ENCODE measurements at regions not wholly inside any gene's neighbourhood (a gene's known extent, or its start where the extent isn't known, plus 50 kb on each side); places are given as distances from the start of the nearest gene placed in this dataset.

DNA sequence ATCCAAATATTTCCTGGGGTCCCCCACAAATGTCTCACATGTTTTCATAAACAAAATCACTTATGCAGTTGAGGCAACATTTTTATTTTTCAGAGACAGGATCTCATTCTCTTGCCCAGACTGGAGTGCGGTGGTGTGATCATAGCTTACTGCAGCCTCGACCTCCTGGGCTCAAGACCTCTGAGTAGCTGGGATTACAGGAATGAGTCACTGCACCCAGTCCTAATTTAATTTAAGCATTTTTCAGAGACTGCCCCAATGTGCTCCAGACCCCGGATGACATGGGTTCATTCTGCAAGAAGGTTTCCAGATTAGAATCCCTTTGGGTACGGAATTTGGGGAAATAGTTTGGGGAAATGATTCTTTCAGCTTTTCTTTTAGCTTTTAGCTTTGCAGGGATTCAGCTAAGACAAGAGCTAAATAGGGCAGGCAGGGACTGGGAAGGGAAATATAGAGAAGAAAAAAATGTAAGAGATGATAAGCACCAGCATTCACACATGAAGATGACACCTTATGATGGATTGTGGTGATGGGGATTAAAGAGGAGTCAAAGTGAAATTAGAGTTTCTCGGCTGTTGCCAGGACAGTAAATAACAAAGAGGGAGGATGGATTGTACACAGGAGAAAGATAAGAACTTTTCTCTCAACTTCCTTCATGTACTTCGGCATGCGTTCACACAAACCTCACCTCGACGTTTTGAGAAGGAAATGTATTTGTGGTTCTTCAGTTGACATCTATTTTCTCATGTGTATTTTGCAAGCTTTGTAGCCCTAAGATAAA is 169.4 kb upstream of the TAB2 start:
- in situ Hi-C loops (cut with MboI; ENCODE audit: low sequenced_read_pairs): no loop called here

GRCh38 chr6:149149653-149150052 is 167.9 kb upstream of the TAB2 start:
- in situ Hi-C loops (cut with MboI; ENCODE audit: low sequenced_read_pairs): no loop called here

GRCh38 chr6:149150301-149150700 is 167.2 kb upstream of the TAB2 start:
- in situ Hi-C loops (cut with MboI; ENCODE audit: low sequenced_read_pairs): no loop called here

DNA sequence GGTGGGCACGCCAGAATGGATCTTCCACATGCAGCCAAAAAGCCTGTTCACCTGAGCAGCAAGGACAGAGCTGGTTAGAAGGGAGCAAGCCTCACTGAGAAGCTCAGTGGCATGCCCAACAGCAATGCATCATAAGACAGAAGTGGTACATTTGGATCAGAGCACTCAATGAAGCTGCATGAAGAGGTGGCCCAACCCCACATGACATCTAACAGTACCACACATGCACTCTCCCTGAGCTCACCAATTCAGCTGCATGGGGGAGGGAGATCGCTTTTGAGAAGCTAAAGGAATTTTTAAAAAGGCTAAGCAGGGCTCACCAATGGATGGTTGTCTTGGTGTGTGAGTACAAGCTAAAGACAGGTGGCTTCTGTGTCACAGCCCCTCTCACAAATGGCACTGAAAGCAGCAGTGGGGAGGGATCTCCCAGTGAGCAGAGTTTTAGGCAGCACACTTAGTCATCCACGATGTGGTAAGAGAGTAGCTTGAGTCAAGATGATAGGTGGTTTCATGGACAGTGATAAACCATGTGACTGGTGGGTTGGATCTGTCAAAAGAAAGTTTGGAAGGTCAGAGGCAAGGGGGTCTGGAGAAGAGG is 166.6 kb upstream of the TAB2 start:
- in situ Hi-C loops (cut with MboI; ENCODE audit: low sequenced_read_pairs): no loop called here

- in situ Hi-C loops (cut with MboI; ENCODE audit: low sequenced_read_pairs): no loop called here
These were observed 165.0 kb upstream of the TAB2 start for GRCh38 chr6:149152521-149152920.

- in situ Hi-C loops (cut with MboI; ENCODE audit: low sequenced_read_pairs): no loop called here
These were observed 164.4 kb upstream of the TAB2 start for GRCh38 chr6:149153100-149153499.

GRCh38 chr6:149153693-149154092 is 163.8 kb upstream of the TAB2 start:
- in situ Hi-C loops (cut with MboI; ENCODE audit: low sequenced_read_pairs): no loop called here

DNA sequence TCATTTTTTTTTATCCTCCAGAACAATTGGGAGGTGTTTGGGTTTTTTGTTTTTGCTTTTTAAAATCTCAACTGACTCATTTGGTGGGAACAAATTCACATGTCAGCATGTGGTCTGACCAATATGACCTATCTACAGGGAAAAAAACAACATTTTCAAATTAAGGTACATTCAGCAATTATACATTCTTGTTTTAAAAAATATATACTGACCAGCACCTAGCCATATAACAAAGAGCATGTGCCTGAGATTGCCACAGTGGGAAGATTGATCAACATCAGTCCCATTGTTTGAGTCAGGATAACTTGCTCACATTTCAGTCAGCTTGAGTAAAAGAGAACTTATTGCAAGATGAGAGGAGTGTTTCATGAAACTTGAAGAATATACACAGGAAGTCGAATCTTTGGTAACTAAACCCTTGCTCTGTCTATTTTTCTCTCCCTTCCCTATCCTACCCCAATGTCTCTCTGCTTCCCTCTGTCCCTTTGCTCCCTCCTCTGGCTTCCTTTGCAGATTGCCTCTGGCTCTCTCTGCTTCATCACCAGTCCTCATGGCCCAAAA is 163.2 kb upstream of the TAB2 start:
- in situ Hi-C loops (cut with MboI; ENCODE audit: low sequenced_read_pairs): no loop called here

DNA sequence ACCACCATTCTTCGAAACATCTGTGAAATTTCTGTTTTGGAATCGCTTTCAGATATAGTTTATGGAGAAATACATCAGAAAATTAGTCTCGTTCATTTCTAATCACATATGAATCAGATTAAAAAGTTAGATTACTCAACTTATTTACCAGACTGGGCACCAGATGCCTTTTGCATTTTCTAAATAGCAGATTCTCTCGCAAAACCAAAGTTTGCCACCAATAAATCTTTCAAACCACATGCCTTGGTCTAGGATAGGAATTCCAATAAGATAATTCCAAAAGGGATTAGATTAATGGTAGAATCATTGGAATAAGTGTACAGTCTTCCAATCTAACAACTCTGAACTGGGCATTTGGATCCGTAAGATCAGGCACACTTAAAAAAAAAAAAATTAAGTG is 160.4 kb upstream of the TAB2 start:
- in situ Hi-C loops (cut with MboI; ENCODE audit: low sequenced_read_pairs): no loop called here

DNA sequence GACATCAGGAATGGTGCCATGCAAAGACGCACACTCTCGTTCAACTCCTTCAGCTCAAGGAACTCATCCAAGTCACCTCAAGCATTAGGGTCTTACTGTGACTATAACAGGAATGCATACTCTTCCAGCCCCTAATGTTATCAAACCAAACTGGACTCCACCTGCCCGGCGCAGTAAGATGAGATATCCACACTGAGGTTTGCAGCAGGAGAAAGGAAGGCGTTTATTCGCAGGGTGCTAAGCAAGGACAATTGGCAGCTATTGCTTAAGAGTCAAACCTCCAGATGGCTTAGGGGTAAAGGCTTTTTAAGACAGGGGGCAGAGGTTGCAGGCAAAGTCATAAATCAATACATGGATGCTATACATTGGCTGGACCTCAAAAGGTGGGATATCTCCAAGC is 159.4 kb upstream of the TAB2 start:
- in situ Hi-C loops (cut with MboI; ENCODE audit: low sequenced_read_pairs): no loop called here

GRCh38 chr6:149160943-149161342 is 156.6 kb upstream of the TAB2 start:
- in situ Hi-C loops (cut with MboI; ENCODE audit: low sequenced_read_pairs): no loop called here

- in situ Hi-C loops (cut with MboI; ENCODE audit: low sequenced_read_pairs): no loop called here
These were observed 154.6 kb upstream of the TAB2 start for GRCh38 chr6:149162924-149163323.

DNA sequence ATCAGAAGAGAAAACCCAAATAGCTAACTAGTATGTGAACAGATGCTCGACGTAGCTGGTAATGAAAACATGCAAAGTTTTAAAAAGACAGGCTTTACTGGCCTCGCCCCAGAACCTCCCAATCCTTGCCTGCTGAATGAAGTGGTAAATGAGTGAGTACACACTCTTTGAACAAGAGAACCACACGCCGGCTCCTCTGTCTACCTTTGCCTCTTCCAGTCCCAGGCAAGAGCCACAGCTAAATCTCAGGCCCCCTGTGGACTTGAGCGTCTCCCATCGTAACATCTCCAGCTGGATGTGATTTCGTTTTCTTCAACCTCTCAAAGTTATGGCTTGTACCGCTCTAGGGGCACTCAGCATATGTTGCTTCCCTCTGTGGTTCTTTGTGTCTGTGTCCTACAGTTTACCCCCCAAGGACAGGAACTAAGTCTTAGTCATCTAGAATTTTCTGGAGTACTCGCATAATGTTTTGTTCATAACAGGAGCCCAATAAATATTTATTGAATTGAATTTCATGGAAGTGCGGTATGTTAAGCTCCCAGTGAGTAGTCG is 153.2 kb upstream of the TAB2 start:
- in situ Hi-C loops (cut with MboI; ENCODE audit: low sequenced_read_pairs): no loop called here

GRCh38 chr6:149166336-149166735 is 151.2 kb upstream of the TAB2 start:
- in situ Hi-C loops (cut with MboI; ENCODE audit: low sequenced_read_pairs): no loop called here

DNA sequence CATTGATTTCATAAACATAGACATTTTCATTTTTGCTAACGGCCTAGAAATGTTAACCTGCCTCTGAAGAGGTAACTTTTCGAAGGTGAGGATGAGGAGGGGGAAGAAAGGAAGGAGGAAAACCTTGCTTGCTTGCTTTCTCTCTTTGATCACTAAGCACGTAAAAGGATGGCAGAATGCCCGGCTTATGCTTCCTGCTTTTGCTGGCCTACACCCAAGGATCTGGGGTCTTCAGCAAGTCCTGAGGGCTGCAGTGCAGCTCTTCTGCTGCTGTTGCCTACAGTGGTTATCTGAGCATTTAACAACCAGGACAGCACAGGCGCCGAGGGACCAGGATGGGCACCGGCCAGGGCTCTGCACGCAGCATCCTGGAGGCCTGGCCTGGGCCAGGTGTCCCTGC is 150.8 kb upstream of the TAB2 start:
- in situ Hi-C loops (cut with MboI; ENCODE audit: low sequenced_read_pairs): no loop called here

DNA sequence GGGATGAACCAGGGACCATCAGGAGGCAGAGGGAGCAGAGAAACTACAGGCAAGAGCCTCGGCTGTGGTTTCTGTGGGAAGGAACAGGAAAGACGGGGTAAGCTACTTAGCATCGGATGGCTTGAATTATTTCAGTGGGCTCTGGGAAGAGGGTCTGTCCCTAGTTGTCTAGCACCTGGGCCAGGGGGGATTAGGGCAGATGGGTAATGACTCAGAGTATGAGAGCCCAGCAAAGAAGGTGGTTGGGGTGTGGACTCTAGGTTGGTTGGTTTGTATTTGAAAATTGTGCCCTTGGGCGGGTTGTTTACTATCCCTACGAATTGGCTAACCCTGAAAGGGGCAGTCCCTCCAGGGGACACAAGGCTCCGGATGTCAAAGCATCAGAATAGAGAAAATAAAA is 148.5 kb upstream of the TAB2 start:
- in situ Hi-C loops (cut with MboI; ENCODE audit: low sequenced_read_pairs): no loop called here

GRCh38 chr6:149169761-149170511 is 147.6 kb upstream of the TAB2 start:
- in situ Hi-C loops (cut with MboI; ENCODE audit: low sequenced_read_pairs): no loop called here

DNA sequence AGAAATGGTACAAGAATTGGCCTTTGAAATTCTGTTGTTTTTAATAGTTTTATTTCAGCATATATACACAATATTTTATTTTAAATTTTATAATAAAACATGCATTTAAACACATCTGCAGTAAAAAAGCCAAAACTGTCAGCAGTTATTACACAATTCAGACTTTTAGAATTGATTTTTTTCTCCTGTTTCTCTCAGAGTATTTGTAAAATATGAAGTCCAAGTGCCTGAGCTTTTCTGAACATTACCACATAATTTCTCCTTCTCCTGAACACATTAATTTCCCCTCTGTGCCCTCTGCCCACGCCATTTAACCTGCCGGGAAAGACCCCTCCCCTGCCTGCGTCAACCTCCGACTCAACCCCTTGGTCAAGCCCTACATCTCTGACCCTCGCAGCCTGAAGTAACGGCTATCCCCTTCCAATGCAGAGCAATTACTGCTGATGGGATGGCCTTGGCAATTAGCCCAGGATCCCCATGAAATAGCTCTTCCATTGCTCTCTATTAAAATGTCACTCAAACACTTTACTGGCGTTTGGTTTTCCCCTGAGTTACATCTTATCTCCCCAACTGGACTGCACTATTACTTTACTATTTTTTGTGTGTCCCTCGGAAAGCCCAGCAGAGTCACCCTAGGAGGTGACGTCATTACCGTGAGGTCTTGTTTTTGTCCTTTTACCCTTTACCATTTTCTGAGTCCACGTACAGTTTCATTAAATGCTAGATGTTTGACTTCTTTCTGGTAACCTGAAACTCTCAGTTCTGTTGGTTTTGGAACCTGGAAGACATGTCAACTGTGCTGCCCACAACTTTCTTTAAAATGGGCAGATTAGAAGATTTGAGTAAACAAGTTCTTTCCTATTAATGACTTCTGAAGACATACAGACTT is 146.7 kb upstream of the TAB2 start:
- in situ Hi-C loops (cut with MboI; ENCODE audit: low sequenced_read_pairs): no loop called here

DNA sequence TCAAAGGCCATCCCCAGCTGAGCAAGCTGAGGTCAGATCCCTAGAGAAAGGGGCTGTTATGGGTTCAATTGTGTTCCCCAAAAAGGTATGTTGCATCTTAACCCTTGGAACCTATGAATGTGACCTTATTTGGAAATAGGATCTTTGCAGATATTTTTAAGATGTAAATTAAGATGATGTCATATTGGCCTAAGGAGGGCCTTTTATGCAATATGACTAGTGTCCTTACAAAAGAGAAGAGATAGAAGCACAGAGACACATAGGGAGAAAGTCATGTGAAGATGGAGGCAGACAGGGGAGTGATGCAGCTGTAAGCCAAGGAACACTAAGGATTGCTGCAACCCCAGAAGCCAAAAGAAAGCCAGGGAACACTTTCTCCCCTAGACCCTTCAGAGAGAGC is 144.3 kb upstream of the TAB2 start:
- in situ Hi-C loops (cut with MboI; ENCODE audit: low sequenced_read_pairs): no loop called here

GRCh38 chr6:149174962-149175361 is 142.6 kb upstream of the TAB2 start:
- in situ Hi-C loops (cut with MboI; ENCODE audit: low sequenced_read_pairs): no loop called here

All from HL-60/S4 (cell line).